ENCODE measurements at regions not wholly inside any gene's neighbourhood (a gene's known extent, or its start where the extent isn't known, plus 50 kb on each side); places are given as distances from the start of the nearest gene placed in this dataset.

DNA sequence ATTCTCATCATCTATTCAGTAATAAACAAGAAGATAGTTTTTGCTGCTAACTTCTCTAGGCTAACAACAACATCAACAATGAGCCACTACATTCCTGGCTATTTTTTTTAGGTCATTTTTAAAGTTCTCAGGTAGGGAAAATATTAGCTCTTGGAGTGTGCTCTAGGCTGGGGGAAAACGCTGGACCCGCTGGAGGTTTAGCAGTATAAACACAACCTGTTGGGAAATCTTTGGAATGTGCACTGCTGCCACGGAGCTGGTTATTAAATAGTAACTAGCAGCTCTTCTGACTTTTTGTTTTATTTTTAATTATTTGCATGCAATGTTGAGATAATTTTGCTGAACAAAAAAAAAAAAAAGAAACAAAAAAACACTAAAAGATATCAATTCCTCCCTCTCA is 892.1 kb upstream of the ACVR2A start:
- TF ChIP-seq, protein P1, sequence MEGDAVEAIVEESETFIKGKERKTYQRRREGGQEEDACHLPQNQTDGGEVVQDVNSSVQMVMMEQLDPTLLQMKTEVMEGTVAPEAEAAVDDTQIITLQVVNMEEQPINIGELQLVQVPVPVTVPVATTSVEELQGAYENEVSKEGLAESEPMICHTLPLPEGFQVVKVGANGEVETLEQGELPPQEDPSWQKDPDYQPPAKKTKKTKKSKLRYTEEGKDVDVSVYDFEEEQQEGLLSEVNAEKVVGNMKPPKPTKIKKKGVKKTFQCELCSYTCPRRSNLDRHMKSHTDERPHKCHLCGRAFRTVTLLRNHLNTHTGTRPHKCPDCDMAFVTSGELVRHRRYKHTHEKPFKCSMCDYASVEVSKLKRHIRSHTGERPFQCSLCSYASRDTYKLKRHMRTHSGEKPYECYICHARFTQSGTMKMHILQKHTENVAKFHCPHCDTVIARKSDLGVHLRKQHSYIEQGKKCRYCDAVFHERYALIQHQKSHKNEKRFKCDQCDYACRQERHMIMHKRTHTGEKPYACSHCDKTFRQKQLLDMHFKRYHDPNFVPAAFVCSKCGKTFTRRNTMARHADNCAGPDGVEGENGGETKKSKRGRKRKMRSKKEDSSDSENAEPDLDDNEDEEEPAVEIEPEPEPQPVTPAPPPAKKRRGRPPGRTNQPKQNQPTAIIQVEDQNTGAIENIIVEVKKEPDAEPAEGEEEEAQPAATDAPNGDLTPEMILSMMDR (IDR thresholded peaks at IDR 0.05): no peak
- no peak for TF ChIP-seq POLR2A (IDR thresholded peaks at IDR 0.05)
